HUES64 (cell line): ENCODE measurements at regions not wholly inside any gene's neighbourhood (a gene's known extent, or its start where the extent isn't known, plus 50 kb on each side); places are given as distances from the start of the nearest gene placed in this dataset.

ENCODE experiments used
- H3K27ac ChIP-seq: 2 replicates; pipeline ENCODE4 v1.7.0; 2013; ENCODE audit warnings: low read depth, low read length, inconsistent platforms
- H3K27me3 ChIP-seq: 2 replicates; pipeline ENCODE4 v1.6.1; 2013; ENCODE audit warnings: mild to moderate bottlenecking, low read length; ENCODE audit not compliant: insufficient read depth
- H3K36me3 ChIP-seq: 2 replicates; pipeline ENCODE4 v1.6.1; 2013; ENCODE audit warnings: mild to moderate bottlenecking, low read length; ENCODE audit not compliant: insufficient read depth
- H3K4me1 ChIP-seq: 2 replicates; pipeline ENCODE4 v1.6.1; 2013; ENCODE audit warnings: mild to moderate bottlenecking, low read length, moderate library complexity; ENCODE audit not compliant: insufficient read depth
- H3K4me3 ChIP-seq: 2 replicates; pipeline ENCODE4 v1.5.1; 2013; ENCODE audit warnings: mild to moderate bottlenecking, low read length, moderate library complexity
- H3K9ac ChIP-seq: 2 replicates; pipeline ENCODE4 v1.6.1; 2013; ENCODE audit warnings: mild to moderate bottlenecking, low read depth, low read length
- H3K9me3 ChIP-seq: 2 replicates; pipeline ENCODE4 v1.6.1; 2013; ENCODE audit warnings: low read depth, low read length; ENCODE audit not compliant: insufficient read depth
- WGBS: fragments of 150-250, 120-280 bp; methylation state at CpG from one replicate; pipeline ENCODE4 v1.1.7; 2013; ENCODE audit warnings: missing lambda C conversion rate; 5-methylcytosine and 5-hydroxymethylcytosine counted together

DNA sequence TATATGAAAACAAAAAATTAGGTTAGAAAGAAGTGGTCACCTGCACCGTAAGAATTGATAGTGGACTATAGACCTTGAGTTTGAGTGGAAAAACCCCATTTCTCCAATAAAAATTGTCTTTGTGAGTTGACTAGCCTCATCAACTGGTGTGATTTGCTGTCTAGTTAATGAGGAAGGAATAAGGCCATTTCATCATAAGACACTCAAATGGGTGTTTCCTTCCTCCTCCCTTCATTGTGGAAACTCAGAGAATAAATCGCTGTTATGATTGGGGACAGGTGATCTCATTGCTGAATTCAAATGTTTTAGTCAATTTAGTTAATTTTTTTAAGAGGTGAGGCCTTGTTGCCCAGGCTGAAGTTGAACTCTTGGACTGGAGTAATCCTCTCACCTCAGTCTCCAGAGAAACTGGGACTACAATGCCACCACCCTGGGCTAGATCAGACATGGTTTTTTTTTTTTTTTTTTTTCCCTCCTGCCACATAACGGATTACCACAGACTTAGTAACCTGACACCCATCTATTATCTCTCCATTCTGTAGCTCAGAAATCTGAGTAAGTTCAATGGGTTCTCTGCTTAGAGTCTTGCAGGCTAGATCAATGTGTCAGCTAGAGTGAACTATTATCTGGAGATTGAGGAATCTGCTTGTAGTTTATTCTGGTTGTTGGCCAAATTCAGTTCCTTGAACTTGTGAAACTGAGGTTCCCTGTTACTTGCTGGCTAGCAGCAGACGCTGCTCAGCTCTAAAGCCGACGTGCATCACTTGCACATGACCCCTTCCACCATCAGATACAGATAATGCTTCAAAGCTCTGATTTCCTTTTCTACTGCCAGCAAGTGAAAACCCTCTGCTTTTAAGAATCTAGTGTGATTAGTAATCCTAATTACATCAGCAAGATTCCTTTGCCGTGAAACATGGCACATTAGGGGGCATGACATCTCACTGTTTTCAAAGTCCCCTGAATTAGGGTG lies 663.8 kb upstream of the CDH9 start:
- WGBS = 61% methylated on average over 7 of the region's 7 CpGs
- no peaks in the 10 kb centered on the region for H3K9me3 ChIP-seq
- no peaks in the 10 kb centered on the region for H3K27me3 ChIP-seq

DNA sequence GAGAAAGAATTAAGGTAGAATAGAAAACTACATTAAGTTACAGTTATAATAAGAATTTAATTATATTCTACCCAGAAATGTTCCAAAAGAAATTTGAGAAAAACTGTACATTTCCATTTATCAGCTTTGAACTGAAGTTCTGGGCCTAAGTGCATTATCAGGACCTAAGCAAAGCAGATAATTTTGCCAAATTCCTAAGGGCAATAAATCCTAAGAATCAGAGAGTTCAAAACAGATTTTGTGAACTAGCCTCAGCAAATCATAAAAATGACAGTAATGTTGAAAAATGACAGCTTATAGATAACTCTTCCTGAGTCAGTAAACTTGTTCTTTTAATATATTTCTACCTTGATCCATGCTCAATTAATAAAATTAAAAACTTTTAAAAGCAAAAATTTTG lies 662.1 kb upstream of the CDH9 start:
- Histone ChIP-seq H3K4me3 (no peak overlapping the region), H3K27me3 (no peaks in the 10 kb centered on the region), H3K27ac (no peak overlapping the region), H3K9ac (no peak overlapping the region), H3K36me3 (no peaks in the 10 kb centered on the region), H3K9me3 (no peaks in the 10 kb centered on the region), H3K4me1 (peaks cover 16% of the 10 kb centered on the region)

More for the DNA sequence above, 663.8 kb upstream of the CDH9 start:
- H3K9ac ChIP-seq = no peak overlapping the region
- H3K4me1 ChIP-seq = peaks cover 16% of the 10 kb centered on the region
- 0 out of 2 replicates have a peak overlapping the region, but pooled peaks have one; percentile 8 for H3K27ac ChIP-seq
- no peaks in the 10 kb centered on the region for H3K36me3 ChIP-seq
- no peak overlapping the region for H3K4me3 ChIP-seq

DNA sequence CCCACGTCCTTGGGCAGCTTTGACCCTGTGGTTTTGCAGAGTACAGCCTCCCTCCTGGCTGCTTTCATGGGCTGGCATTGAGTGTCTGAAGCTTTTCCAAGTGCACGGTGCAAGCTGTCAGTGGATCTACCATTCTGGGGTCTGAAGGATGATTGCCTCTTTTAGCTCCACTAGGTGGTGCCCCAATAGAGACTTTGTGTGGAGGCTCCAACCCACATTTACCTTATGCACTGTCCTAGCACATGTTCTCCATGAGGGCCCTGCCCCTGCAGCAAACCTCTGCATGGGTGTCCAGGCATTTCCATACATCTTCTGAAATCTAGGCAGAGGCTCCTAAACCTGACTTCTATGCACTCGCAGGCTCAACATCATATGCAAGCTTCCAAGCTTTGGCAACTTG lies 644.2 kb upstream of the CDH9 start:
- Histone ChIP-seq H3K4me3 (no peak overlapping the region), H3K9ac (no peak overlapping the region), H3K9me3 (no peaks in the 10 kb centered on the region), H3K4me1 (no peaks in the 10 kb centered on the region), H3K27me3 (no peaks in the 10 kb centered on the region), H3K36me3 (no peaks in the 10 kb centered on the region), H3K27ac (no peak overlapping the region)
- 83% methylated on average over 3 of the region's 3 CpGs for WGBS

DNA sequence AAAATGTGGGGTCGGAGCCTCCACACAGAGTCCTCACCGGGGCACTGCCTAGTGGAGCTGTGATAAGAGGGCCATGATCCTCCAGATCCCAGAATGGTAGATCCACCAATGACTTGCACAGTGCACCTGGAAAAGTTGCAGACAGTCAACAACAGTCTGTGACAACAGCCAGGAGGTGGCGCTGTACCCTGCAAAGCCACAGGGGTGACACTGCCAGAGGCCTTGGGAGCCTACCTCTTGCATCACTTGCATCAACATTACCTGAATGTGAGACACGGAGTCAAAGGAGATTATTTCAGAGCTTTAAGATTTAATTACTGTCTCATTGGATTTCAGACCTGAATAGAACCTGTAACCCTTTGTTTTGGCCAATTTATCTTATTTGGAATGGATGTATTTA lies 614.1 kb upstream of the CDH9 start:
- Histone ChIP-seq H3K9ac (no peak overlapping the region), H3K9me3 (no peaks in the 10 kb centered on the region), H3K27me3 (no peaks in the 10 kb centered on the region), H3K4me1 (no peaks in the 10 kb centered on the region), H3K4me3 (no peak overlapping the region), H3K36me3 (no peaks in the 10 kb centered on the region), H3K27ac (no peak overlapping the region)
- 88% methylated on average over 4 of the region's 4 CpGs for WGBS

DNA sequence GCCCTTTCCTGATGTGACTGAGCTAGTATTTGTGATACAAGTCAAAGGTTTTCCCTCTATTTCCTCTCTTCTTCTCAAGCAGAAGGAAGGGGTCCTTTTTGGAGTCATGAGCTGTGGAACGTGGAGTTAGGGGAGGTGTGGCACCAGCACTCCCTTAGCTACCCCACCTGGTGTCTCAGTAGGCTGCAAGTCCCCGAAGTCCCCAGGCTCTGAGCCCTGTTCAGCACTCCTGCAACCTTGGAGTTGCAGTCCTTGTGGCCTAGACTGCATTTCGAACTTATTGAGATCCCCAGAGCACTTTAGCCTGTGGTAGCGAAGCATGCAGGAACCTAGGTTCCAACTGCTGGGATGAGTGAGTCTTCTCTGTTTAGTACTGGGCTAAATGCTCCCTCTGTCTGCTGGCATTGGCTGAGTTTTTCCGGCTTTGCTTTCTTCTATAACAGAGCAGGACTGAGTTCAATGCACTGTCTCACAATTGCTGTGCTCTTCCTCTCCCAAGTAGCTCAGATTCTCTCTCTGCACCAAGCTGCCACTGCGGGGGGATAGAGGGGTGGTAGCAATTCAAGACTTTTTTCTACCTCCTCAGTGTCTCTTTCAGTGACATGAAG lies 600.7 kb upstream of the CDH9 start:
- H3K9me3 ChIP-seq = no peaks in the 10 kb centered on the region
- H3K9ac ChIP-seq = no peak overlapping the region
- H3K4me3 ChIP-seq = no peak overlapping the region
- 85% methylated on average over 6 of the region's 6 CpGs for WGBS
- no peaks in the 10 kb centered on the region for H3K4me1 ChIP-seq
- H3K27ac ChIP-seq = no peak overlapping the region
- no peaks in the 10 kb centered on the region for H3K27me3 ChIP-seq
- H3K36me3 ChIP-seq = no peaks in the 10 kb centered on the region

DNA sequence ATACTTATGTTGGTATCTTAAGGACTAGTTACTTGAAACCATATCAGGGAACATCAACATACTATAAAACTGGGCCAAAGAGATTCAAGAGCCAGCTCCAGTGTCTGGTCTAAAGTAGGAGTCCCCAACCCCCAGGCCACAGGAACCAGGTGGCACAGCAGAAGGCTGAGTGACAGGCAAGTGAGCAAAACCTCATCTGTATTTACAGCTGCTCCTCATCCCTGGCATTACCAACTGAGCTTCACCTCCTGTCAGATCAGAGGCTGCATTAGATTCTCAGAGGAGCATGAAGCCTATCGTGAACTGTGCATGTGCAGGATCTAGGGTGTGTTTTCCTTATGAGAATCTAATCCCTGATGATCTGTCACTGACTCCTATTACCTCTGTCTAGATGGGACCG lies 581.6 kb upstream of the CDH9 start:
- no peaks in the 10 kb centered on the region for H3K9me3 ChIP-seq
- no peaks in the 10 kb centered on the region for H3K27me3 ChIP-seq
- no peak overlapping the region for H3K4me3 ChIP-seq
- H3K4me1 ChIP-seq = no peaks in the 10 kb centered on the region
- no peaks in the 10 kb centered on the region for H3K36me3 ChIP-seq
- no peak overlapping the region for H3K27ac ChIP-seq
- 100% methylated on average over 1 of the region's 2 CpGs for WGBS
- H3K9ac ChIP-seq = no peak overlapping the region

DNA sequence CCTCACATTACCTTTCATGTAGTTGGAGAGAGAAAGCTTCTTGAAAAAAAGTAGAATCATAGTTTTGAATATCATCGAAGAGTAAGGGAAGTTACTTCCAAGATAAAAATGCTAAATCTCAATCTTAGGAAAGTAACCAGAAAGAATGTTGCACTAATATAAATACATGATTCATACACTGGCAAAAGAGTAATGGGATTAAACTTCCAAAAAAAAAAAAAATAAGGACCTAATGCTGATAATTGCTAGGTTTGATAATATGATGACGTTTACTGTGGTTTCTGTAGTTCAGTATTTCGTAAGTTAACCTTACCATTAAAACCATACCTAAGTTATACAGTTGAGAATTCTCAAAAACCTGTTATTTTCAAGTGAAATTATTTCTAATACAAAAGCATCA lies 573.8 kb upstream of the CDH9 start:
- no peaks in the 10 kb centered on the region for H3K9me3 ChIP-seq
- no peak overlapping the region for H3K9ac ChIP-seq
- WGBS = 100% methylated on average over 1 of the region's 3 CpGs
- no peak overlapping the region for H3K27ac ChIP-seq
- no peak overlapping the region for H3K4me3 ChIP-seq
- no peaks in the 10 kb centered on the region for H3K36me3 ChIP-seq
- no peaks in the 10 kb centered on the region for H3K27me3 ChIP-seq
- H3K4me1 ChIP-seq = peaks cover 8% of the 10 kb centered on the region; the same call in 1 of the 2 replicates

DNA sequence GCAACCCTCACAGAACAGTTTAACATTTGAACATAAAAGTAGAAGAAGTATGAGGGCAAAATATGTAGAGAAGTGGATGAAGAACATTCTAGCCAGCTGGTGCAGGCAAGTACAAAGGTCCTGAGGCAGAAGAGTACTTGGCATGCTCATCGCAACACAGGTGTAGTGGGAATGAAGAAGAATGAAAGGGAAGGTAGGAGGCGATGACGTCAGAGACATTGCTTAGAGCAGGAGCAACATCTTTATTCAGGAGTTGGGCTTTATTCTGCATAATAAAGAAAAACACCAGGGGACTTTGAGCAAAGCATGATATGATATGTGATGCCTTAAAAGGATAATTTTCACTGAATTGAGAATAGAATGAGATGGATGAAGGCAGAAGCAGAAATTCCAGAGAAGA lies 570.6 kb upstream of the CDH9 start:
- no peak overlapping the region for H3K4me3 ChIP-seq
- H3K9ac ChIP-seq = no peak overlapping the region
- no peaks in the 10 kb centered on the region for H3K27me3 ChIP-seq
- H3K36me3 ChIP-seq = no peaks in the 10 kb centered on the region
- H3K9me3 ChIP-seq = no peaks in the 10 kb centered on the region
- H3K4me1 ChIP-seq = peaks cover 8% of the 10 kb centered on the region; the same call in 1 of the 2 replicates
- H3K27ac ChIP-seq = no peak overlapping the region
- WGBS = 89% methylated on average over 3 of the region's 3 CpGs

DNA sequence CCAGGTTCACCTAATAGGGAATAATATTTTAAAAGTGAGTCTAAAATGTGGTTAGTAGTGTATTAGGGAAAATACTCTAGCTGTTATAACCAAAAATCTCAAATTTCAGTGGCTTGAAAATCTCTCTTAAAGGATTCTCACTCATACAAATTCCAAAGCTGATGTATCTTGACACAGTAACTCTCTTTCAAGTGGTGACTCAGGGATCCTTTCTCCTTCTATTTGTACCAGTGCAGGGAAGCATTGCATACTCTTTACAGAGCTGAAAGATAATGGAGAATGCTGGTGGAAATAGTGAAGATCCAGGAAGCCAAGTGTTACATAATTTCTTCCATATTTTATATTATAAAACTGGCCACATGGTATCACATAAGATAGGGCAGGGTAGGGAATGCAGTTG lies 560.2 kb upstream of the CDH9 start:
- Histone ChIP-seq H3K4me1 (no peaks in the 10 kb centered on the region; the same call in 1 of the 2 replicates), H3K36me3 (no peaks in the 10 kb centered on the region), H3K4me3 (no peak overlapping the region), H3K27ac (no peak overlapping the region), H3K27me3 (no peaks in the 10 kb centered on the region), H3K9me3 (no peaks in the 10 kb centered on the region), H3K9ac (no peak overlapping the region)

DNA sequence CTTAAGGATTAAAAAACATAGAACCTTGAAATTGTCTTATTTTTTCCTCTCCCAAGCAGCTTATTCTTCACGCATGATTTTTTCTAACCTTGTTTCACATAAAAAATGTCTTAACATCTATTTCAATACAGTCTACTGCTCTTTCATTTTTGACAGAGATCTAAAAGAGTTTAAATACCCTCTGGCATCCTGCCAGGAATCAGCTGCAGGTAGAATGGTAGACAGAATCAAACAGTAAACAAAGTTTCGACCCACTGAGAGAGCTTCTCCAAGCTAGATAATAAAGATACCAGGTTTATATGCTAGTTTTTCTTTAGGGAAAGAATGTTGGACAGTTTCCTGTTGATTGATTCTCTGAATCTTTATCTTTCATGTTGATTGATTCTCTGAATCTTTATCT lies 555.8 kb upstream of the CDH9 start:
- Histone ChIP-seq H3K36me3 (no peaks in the 10 kb centered on the region), H3K27ac (no peak overlapping the region), H3K9me3 (no peaks in the 10 kb centered on the region), H3K4me3 (no peak overlapping the region), H3K27me3 (no peaks in the 10 kb centered on the region), H3K9ac (no peak overlapping the region), H3K4me1 (peaks cover 6% of the 10 kb centered on the region)
- whole genome bisulfite sequencing = 97% methylated on average over 2 of the region's 2 CpGs

DNA sequence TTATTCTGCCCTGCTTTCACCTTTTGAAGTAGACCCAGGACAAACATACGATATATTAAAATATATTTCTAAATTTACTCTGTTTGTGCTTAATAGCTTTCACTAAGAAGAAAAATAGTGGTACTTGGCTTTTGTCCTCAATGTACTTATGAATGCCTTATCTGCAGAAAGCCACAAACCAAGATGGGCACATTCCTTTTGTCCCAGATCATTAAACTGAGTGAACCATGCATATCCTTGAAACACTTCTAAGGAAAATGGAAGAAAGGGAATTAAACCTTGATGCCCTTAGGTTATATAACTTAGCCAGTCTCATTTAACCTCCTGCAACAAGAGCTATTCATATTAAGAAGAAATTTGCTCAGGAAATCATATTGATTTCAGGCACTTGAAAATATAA lies 553.8 kb upstream of the CDH9 start:
- Histone ChIP-seq H3K36me3 (no peaks in the 10 kb centered on the region), H3K9me3 (no peaks in the 10 kb centered on the region), H3K4me3 (no peak overlapping the region), H3K9ac (no peak overlapping the region), H3K27ac (no peak overlapping the region), H3K27me3 (no peaks in the 10 kb centered on the region), H3K4me1 (peaks cover 6% of the 10 kb centered on the region)
- WGBS = no CpG with 5 or more reads among the region's 1 CpG
